Stromal cell of bone marrow (primary cell): ENCODE measurements at regions not wholly inside any gene's neighbourhood (a gene's known extent, or its start where the extent isn't known, plus 50 kb on each side); places are given as distances from the start of the nearest gene placed in this dataset.
A peak's percentile ranks its signal among the peaks of the same experiment; 100 is the strongest.
"Not testable (repeated sequence)": the region's sequence is repeated elsewhere in the genome, so short reads cannot be mapped to it uniquely, and the experiment has no call there.

Source experiments
- DNase-seq: peaks from one replicate; pipeline ENCODE4 v3.0.0-alpha.2; 2012; ENCODE audit warnings: low read depth

- no peak for DNase-seq
Observed at GRCh38 chr3:162538906-162539305, 1042.3 kb downstream of the OTOL1 start.

- no peak for DNase-seq
Observed at GRCh38 chr3:162540421-162540820, 1043.8 kb downstream of the OTOL1 start.

DNA sequence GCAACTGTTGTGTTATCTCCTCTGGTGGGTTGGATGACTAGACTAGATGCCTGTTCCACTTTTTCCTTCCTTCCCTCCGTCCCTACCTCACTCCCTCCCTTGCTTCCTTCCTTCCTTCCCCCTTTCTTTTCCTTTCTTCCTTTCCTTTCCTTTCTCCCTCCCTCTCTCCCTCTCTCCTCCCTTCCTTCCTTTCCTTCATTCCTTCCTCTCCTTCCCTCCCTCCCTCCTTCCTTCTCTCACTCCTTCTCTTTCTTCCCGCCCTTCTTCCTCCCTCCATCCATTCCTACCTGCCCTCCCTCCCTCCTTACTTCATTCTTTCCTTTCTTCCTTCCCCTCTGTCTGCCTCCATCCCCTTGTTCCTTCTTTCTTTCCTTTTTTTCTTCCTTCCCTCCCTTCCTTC lies 1045.3 kb downstream of the OTOL1 start:
- DNase-seq, result no peak

DNA sequence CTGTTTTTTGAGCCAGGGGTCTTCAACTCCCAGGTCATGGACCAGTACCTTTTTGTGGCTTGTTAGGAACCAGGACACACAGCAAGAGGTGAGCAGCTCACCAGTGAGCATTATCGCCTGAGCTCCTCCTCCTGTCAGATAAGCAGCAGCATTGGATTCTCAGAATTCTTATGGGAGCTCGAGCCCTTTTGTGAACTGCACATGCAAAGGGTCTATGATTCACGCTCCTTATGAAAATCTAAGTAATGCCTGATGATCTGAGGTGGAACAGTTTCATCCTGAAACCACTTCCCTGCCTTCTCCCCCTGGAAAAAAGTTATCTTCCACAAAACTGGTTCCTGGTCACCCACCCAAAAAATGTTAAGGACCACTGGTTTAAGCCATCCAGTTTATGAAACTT lies 1047.6 kb downstream of the OTOL1 start:
- DNase-seq, result no peak

GRCh38 chr3:162546910-162547309 lies 1050.3 kb downstream of the OTOL1 start:
- no peak for DNase-seq

DNA sequence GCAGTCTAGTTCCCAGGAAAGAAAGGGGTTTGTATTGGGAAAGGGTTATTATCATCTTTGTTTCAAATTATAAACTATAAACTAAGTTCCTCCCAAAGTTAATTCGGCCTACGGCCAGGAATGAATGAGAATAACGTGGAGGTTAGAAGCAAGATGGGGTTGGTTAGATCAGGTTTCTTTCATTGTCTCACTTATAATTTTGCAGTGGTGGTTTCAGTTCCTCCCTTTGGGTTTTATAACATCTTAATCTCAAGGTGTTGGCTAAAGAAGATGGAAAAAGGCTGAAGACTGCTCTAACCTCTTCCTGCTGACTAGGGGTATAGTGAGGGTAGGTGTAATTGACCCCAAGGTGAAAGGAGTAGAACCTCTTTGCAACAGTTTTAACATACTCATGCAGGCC lies 1050.7 kb downstream of the OTOL1 start:
- DNase-seq, result no peak

DNA sequence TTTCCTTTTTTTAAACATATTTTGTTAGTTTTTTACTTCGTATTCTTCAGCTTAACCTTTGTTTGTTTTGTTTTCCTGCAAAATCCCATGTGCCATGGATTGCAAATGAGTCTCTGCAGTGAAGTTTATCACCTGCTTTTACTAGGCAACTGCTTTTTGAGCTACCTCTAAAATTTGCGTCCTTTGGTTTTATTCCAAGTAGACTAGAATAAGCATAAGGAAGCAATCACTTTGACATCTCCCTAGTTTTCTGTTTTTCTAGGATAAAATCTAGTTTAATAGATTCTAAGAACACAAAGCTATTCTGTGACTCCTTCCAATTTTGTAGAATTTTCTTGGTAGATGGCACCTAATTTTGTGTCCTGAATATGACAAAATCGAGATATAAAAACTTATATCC lies 1059.2 kb downstream of the OTOL1 start:
- no peak for DNase-seq

DNA sequence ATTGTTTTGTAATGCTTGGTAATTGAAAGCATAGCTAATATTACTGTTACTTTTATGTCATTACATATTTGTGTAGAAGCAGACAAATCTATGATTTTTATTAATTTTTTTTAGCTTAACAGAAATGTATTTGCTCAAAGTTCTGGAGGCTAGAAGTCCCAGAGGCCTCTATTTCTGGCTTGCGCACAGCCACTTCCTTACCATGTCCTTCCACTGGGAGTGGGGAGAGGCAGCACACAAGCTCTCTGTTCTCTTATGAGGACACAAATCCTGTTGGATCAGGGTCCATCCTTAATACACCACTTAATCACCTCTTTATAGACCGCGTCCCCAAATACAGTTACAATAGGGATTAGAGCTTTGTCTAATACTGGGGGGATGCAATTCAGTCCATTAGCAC lies 1061.4 kb downstream of the OTOL1 start:
- no peak for DNase-seq

- no peak for DNase-seq
Observed at GRCh38 chr3:162568706-162569105, 1072.1 kb downstream of the OTOL1 start.

DNA sequence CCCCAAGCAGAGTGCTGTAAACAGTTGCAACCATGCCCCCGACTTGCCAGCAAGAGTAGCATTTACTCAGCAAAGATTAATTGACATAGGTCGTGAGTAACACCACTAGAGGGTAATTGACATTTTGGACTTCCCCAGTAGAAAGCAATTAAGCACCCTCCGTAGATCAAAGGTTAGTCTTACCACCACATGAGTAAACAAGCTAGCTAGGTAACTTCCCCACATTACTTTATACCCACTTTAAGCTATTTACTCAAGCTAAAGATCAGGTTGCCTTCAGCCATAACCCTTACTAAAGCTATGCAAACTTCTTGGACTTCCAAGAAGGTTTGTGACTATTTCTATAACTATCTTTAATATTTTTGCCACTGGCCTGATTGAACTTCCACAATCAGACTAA lies 1072.7 kb downstream of the OTOL1 start:
- no peak for DNase-seq

DNA sequence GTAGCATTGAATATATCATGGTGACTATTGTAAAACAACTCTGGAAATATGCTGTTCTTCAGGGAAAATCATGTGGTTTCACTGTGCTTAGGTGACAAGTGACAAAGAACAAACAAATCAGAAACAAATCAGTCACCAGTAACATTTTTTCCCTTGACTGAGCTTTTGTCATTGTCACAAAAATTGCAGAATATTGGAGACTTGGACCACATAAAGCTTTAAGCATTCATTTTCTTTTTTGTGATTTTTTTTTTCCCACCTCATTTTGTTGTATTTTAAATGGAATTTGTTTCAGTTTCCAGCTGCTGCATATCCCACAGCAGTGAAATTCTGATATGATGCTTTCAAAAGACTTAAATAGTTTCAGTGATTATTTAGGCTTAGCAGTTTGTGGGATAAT lies 1088.4 kb downstream of the OTOL1 start:
- DNase-seq, result no peak

- DNase-seq, result no peak
Observed at GRCh38 chr3:162586591-162586990, 1090.0 kb downstream of the OTOL1 start.

GRCh38 chr3:162597226-162597625 lies 1100.6 kb downstream of the OTOL1 start:
- no peak for DNase-seq

- DNase-seq, result not testable (repeated sequence)
Observed at GRCh38 chr3:162598500-162598899, 1101.9 kb downstream of the OTOL1 start.

- not testable (repeated sequence) for DNase-seq
Observed at GRCh38 chr3:162599742-162600141, 1103.1 kb downstream of the OTOL1 start.

- no peak for DNase-seq
Observed at GRCh38 chr3:162601101-162601670, 1104.6 kb downstream of the OTOL1 start.

- DNase-seq, result no peak
Observed at GRCh38 chr3:162602619-162603018, 1106.0 kb downstream of the OTOL1 start.

DNA sequence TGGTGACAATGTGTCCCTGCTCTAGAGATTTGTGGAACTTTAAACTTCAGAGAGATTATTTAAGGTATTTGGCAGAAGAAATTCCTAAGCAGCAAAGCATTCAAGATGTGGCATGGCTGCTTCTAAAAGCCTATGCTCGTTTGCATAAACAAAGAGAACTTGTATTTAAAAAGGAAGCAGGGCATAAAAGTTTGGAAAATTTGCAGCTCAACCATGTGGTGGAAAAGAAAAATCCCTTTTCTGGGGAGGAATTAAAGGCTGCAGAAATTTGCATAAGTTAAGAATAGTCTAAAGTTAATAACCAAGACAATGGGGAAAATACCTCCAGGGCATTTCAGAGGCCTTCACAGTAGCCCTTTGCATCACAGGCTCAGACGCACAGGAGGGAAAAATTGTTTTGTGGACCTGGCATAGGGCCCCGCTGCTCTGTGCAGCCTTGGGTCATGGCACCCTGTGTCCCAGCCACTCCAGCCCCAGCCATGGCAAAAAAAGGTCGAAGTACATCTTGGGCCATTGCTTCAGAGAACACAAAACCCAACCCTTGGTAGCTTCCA lies 1109.1 kb downstream of the OTOL1 start:
- no peak for DNase-seq

GRCh38 chr3:162610261-162610660 lies 1113.7 kb downstream of the OTOL1 start:
- no peak for DNase-seq

GRCh38 chr3:162612991-162613390 lies 1116.4 kb downstream of the OTOL1 start:
- no peak for DNase-seq

- no peak for DNase-seq
Observed at GRCh38 chr3:162626172-162626571, 1129.6 kb downstream of the OTOL1 start.

DNA sequence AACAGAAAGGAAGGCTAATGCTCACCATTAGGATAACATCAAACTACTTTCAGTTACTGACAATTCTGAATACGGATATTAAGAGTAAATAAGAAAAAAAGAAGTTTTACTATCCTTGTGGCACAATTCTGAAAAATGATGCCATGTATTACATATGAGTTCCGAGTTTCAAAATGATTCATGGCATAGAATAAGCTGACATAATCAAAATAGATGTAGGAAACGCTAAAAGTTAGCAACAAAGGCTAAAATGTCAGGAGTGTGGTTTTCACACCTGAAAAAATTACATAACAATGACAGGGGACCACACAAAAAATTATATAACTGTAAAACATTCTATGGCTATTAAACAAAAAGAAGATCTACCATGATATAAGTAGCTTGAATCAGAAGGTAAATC lies 1131.9 kb downstream of the OTOL1 start:
- DNase-seq, result no peak

GRCh38 chr3:162629372-162629771 lies 1132.8 kb downstream of the OTOL1 start:
- no peak for DNase-seq

DNA sequence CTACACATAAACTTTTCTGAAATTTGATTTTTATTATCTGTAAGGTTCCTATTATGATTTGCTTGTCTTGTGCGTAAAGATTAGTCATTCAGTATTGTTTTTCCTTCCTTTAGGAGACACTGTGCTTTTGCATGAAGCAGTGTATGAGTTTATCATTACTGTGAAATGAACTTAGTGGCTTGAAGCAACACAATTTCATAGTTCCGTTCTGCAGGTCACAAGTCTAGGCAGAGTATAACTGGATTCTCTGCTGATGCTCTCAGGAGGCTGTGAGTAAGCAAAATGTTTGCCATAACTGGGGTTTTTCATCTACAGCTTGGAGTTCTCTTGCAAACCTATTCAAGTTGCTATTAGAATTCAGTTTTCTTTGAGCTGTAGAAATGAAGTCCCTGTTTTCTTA lies 1136.1 kb downstream of the OTOL1 start:
- peak; percentile 2 for DNase-seq
